22Rv1 (cell line): ENCODE measurements at regions not wholly inside any gene's neighbourhood (a gene's known extent, or its start where the extent isn't known, plus 50 kb on each side); places are given as distances from the start of the nearest gene placed in this dataset.

ENCODE experiments used
- ZFX ChIP-seq: fragments of 450-650 bp; IDR thresholded peaks from 2 replicates; pipeline ENCODE4 v1.6.1; 2017; ENCODE audit warnings: antibody characterized with exemption, borderline replicate concordance
- TF ChIP-seq, protein P1 (sequence below): fragments of 450-650 bp; IDR thresholded peaks from 2 replicates; pipeline ENCODE4 v1.5.1; 2017; ENCODE audit warnings: mild to moderate bottlenecking

DNA sequence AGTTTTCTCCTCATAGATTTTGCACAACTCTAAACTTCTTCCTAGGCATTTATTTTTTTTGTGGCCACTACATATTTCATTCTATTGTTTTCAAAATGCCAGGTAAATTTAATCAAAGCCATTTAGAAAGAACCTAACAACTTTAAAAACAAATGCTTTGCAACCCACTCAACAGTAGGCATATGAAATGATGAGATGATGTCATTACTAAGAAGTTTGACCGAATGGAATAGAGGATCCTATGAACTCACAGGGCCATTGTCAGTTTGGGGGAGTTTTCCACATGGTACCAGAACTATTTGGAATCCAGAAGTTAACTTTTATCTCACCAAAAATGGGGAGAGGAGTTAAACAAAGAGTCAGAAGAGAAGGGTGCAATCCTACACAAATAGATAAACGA lies 100.7 kb upstream of the INHBA start:
- TF ChIP-seq, protein P1, sequence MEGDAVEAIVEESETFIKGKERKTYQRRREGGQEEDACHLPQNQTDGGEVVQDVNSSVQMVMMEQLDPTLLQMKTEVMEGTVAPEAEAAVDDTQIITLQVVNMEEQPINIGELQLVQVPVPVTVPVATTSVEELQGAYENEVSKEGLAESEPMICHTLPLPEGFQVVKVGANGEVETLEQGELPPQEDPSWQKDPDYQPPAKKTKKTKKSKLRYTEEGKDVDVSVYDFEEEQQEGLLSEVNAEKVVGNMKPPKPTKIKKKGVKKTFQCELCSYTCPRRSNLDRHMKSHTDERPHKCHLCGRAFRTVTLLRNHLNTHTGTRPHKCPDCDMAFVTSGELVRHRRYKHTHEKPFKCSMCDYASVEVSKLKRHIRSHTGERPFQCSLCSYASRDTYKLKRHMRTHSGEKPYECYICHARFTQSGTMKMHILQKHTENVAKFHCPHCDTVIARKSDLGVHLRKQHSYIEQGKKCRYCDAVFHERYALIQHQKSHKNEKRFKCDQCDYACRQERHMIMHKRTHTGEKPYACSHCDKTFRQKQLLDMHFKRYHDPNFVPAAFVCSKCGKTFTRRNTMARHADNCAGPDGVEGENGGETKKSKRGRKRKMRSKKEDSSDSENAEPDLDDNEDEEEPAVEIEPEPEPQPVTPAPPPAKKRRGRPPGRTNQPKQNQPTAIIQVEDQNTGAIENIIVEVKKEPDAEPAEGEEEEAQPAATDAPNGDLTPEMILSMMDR = no peak
- no peak for TF ChIP-seq ZFX
